ENCODE measurements at regions not wholly inside any gene's neighbourhood (a gene's known extent, or its start where the extent isn't known, plus 50 kb on each side); places are given as distances from the start of the nearest gene placed in this dataset.
A peak's percentile ranks its signal among the peaks of the same experiment; 100 is the strongest.
"Not testable (repeated sequence)": the region's sequence is repeated elsewhere in the genome, so short reads cannot be mapped to it uniquely, and the experiment has no call there.

GRCh38 chrX:45571453-45571852, 370.8 kb upstream of the DIPK2B start:
- no peak for DNase-seq (ENCODE audit: low read depth)

DNA sequence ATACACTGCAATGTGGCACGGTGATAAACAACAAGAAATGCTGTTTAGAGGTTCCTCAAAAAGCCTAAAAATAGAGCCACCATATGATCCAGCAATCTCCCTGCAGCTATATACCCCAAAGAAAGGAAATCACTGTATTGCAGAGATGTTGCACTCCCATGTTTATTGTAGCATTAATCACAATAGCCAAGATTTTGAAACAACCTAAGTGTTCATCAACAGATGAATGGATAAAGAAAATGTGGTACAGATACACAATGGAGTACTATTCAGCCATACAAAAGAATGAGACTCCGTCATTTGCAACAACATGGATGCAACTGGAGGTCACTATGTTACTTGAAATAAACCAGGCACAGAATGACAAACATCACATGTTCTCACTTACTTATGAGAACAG, 365.8 kb upstream of the DIPK2B start:
- DNase-seq (ENCODE audit: low read depth), result no peak

- no peak for DNase-seq (ENCODE audit: low read depth)
Observed at GRCh38 chrX:45557387-45557786, 356.7 kb upstream of the DIPK2B start.

DNA sequence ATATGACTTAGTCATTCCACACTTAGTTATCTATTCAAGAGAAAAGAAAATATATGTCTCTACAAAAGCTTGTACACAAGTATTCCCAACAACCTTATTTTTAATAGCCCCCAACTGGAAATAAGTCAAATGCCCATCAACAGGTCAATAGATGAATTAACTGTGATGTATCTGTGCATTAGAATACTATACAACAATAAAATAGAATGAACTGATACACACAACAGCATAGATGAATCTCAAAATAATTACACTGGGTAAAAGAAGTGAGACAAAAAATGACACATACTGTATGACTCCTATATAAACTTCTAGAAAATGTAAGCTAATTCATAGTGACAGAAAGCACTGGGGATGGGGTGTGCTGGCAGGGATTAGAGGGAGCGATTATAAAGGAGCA, 354.1 kb upstream of the DIPK2B start:
- no peak for DNase-seq (ENCODE audit: low read depth)

GRCh38 chrX:45553417-45553816, 352.7 kb upstream of the DIPK2B start:
- DNase-seq (ENCODE audit: low read depth), result no peak

GRCh38 chrX:45546697-45547096, 346.0 kb upstream of the DIPK2B start:
- not testable (repeated sequence) for DNase-seq (ENCODE audit: low read depth)

GRCh38 chrX:45540181-45540580, 339.5 kb upstream of the DIPK2B start:
- no peak for DNase-seq (ENCODE audit: low read depth)

GRCh38 chrX:45537936-45538335, 337.3 kb upstream of the DIPK2B start:
- no peak for DNase-seq (ENCODE audit: low read depth)

DNA sequence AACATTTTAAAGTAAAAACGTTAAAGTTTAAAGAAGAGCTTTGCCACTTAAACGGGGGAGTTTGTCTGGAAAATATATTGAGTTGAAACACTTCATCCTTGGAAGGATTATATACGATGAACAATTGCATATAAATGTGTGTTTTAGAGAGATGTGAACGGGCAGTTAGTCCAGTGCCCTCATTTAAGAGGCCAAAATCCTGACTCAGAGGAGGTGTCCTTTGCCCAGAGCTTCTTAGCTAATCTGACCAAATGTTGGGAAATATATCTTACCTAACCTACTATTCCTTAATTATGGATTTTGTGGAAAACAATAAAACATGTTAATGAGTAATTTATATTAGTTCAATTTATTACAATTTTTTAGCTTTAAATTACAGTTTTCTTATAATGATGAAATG, 327.2 kb upstream of the DIPK2B start:
- no peak for DNase-seq (ENCODE audit: low read depth)

DNA sequence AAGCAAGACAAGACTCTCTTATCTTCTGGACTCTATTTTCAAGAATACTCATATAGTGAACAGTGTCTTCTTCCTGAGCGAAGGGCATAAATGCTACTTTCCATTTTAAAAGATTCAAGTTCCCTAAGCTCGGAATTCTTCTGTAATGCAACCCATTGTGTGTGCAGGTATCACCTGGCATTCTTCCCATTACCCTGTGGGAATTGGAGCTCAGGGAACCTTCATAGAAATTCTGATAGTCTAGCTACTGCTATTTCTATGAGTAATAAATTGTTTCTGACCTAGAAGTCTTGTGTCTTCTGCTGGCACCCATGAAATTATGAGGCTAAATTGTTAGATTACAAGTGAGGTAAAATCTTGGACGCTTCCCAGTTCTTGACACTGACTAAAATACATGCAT, 324.1 kb upstream of the DIPK2B start:
- DNase-seq (ENCODE audit: low read depth), result no peak

GRCh38 chrX:45524296-45524695, 323.6 kb upstream of the DIPK2B start:
- no peak for DNase-seq (ENCODE audit: low read depth)

DNA sequence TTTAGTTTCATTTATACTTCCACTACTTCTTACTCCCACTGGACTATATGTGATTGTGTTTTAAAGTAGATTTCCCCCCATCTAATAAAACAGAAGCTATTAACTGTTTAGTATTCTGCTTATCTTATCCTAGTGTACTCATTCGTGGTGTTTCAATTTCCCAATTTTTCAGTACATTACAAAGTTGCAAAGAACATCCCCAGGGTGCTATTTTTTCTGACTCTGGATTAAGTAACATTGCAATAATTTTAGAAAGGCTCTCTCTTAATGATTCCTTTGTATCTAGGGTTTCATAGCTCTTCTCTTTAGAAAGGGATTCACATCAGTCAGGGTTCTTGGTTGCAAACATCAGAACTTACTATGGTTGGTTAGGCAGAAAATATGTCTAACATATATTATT, 317.9 kb upstream of the DIPK2B start:
- DNase-seq (ENCODE audit: low read depth), result no peak

DNA sequence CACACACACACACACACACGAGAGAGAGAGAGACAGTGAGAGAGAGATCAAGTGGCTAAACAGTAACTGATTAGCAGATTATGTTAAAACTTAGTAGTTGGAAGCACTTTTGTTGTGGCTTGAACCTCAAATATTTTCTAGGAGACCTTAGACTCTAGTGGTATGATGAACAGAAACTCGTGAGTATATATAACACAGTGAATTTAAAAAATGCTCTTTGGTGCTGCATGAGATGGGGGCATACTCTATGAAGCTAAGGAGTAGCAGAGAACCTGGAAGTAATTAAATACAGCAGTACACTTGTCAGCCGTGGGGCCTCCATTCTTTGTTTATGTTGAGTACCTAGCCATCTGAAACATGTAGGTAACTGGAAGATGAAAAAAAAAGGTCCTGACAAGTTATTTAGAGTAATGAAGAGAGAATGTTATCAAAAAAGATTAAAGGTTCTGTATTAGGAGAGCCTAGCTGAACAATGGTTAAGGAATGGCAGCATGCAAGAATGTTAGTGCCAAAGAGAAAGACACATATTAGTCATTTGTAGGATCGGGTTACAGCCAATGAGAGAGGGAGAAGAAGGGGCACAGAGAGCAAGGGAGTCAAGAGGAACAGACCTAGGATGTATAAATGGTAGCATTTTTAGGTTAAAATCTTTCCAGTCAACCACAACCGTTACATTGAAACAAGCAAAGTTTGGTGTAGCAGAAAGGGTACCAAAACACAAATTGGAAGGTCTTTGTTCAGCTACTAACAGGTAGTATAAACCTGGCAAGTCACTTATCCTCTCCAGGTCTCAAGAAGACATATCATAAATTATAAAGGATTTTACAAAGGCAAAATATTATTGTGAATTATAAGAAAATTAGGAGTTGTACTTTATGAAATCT, 316.7 kb upstream of the DIPK2B start:
- no peak for DNase-seq (ENCODE audit: low read depth)

GRCh38 chrX:45515262-45516215, 314.9 kb upstream of the DIPK2B start:
- DNase-seq (ENCODE audit: low read depth), result peak; percentile 10

DNA sequence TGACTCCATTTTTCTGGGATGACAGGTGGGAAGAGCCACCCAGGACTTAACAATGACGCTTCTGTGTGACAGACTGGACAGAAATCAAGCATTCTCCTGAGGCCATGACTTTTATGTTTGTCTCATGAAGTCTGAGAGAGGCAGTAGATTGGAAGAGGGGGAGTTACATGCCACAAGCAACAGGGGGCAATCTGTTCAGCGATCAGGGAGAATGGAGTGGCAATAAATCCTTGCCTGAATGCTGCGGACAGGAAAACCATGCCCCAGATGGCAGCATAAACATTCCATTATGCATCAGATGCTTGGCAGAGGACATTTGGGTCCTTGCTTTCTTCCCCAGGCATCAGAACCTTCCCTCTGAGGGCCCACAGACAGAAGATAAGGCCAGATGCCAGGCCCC, 312.4 kb upstream of the DIPK2B start:
- DNase-seq (ENCODE audit: low read depth), result no peak

GRCh38 chrX:45508454-45508853, 307.8 kb upstream of the DIPK2B start:
- DNase-seq (ENCODE audit: low read depth), result no peak

DNA sequence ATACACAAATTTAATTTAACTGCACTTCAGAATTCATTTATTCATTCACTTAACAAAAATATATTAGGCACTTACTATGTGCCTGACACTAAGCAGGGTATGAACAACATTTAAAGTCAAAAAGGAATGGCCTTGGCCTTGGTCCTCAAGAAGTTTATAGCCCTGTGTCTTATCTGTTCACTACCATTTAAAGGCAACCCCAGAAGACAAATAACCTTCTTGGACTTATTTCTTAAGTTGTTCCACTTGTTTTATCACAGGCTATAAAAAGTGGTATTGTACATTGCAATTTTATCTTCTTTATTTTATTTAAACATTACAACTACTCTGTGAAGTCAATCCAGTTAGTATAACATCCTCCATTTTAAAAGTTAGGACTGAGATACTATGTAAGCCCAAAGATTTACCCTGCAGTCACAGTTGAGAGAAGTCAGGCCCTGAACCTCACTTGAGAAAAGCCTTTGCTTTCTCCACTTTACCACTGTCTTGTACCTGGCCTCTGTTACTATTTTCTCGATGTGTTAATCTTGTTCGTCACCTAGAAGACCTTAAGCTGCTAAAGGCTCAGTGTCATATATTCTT, 305.6 kb upstream of the DIPK2B start:
- no peak for DNase-seq (ENCODE audit: low read depth)

DNA sequence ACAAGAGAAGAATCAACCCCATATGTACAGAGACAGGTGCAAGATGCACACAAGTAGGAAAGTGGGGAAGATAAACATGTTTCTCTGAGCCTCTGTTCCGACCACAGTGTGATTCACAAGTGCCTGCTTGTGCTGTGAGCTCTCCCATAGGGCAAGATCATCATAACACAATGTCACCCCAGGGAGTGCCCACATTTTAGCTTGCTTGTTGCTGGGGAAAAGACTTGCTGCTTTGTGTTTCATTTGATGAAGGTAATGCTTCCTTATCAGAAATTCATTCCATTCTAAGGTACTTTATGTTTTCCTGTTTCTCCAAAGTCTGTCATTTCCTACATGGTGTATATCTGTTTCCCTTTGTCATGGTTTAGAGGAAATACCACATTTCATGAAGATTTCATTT, 304.5 kb upstream of the DIPK2B start:
- no peak for DNase-seq (ENCODE audit: low read depth)

- not testable (repeated sequence) for DNase-seq (ENCODE audit: low read depth)
Observed at GRCh38 chrX:45503787-45504362, 303.2 kb upstream of the DIPK2B start.

GRCh38 chrX:45502396-45502795, 301.7 kb upstream of the DIPK2B start:
- DNase-seq (ENCODE audit: low read depth), result no peak

DNA sequence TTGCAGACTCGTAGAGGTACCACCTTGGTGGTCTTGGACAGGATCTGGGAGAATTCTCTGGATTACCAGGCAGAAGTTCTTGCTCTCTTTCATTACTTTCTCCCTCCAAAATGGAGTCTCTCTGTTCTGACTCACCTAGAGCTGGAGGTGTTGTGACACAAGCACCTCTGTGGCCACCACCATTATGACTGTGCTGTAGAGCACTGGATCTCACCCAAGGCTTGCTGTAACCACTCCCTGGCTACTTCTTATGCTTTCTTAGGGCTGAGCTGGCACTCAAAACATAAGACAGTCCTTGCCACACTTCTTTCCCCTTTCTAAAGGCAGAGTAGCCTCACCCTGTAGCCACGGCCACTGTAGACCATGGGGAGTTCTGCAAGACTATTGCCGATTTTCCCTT, 296.6 kb upstream of the DIPK2B start:
- no peak for DNase-seq (ENCODE audit: low read depth)

GRCh38 chrX:45485719-45486118, 285.0 kb upstream of the DIPK2B start:
- DNase-seq (ENCODE audit: low read depth), result no peak

Measured in T follicular helper cell (primary cell).